KMS-11 (cell line): ENCODE measurements at regions not wholly inside any gene's neighbourhood (a gene's known extent, or its start where the extent isn't known, plus 50 kb on each side); places are given as distances from the start of the nearest gene placed in this dataset.
"Not testable (repeated sequence)": the region's sequence is repeated elsewhere in the genome, so short reads cannot be mapped to it uniquely, and the experiment has no call there.

Source experiments
- H2AFZ ChIP-seq: fragments of 200-600 bp; sonication (generic); 2 replicates; pipeline ENCODE4 v1.6.1; 2016; ENCODE audit warnings: antibody characterized with exemption, mixed run types, low read depth
- H3K27ac ChIP-seq: fragments of 200-600 bp; sonication (generic); 2 replicates; pipeline ENCODE4 v1.6.1; 2016; ENCODE audit warnings: mild to moderate bottlenecking, mixed run types
- H3K27me3 ChIP-seq: fragments of 200-600 bp; sonication (generic); 2 replicates; pipeline ENCODE4 v1.6.1; 2017; ENCODE audit warnings: mild to moderate bottlenecking, low read depth, mixed run types, moderate library complexity; ENCODE audit not compliant: insufficient read depth
- H3K36me3 ChIP-seq: fragments of 200-600 bp; sonication (generic); 2 replicates; pipeline ENCODE4 v1.6.1; 2017; ENCODE audit warnings: mild to moderate bottlenecking, mixed run types; ENCODE audit not compliant: insufficient read depth
- H3K4me1 ChIP-seq: fragments of 200-600 bp; sonication (generic); 2 replicates; pipeline ENCODE4 v1.6.1; 2016; ENCODE audit warnings: mild to moderate bottlenecking, low read depth, mixed run types; ENCODE audit not compliant: poor library complexity, severe bottlenecking
- H3K4me2 ChIP-seq: fragments of 200-600 bp; sonication (generic); 2 replicates; pipeline ENCODE4 v1.7.0; 2016; ENCODE audit warnings: mild to moderate bottlenecking, mixed run types
- H3K4me3 ChIP-seq: fragments of 200-600 bp; sonication (generic); IDR thresholded peaks from 2 replicates; pipeline ENCODE4 v1.6.1; 2017; ENCODE audit warnings: low read depth, low read length, mixed read lengths; ENCODE audit not compliant: insufficient read depth
- H3K79me2 ChIP-seq: fragments of 200-600 bp; sonication (generic); 2 replicates; pipeline ENCODE4 v1.6.1; 2016; ENCODE audit warnings: low read depth, mixed run types; ENCODE audit not compliant: insufficient read depth
- H3K9ac ChIP-seq: fragments of 200-600 bp; sonication (generic); 2 replicates; pipeline ENCODE4 v1.6.1; 2016; ENCODE audit warnings: mild to moderate bottlenecking, mixed run types
- H4K20me1 ChIP-seq: fragments of 200-600 bp; sonication (generic); 2 replicates; pipeline ENCODE4 v1.6.1; 2016; ENCODE audit warnings: mild to moderate bottlenecking, mixed run types; ENCODE audit not compliant: insufficient read depth
- CTCF ChIP-seq: fragments of 200-600 bp; sonication (generic); conservative IDR thresholded peaks from 2 replicates; pipeline ENCODE4 v1.6.1; 2017; ENCODE audit warnings: low read depth, mild to moderate bottlenecking, antibody characterized with exemption, low read length, moderate library complexity, mixed read lengths

GRCh38 chr4:83910693-83911092 is 374.8 kb downstream of the GPAT3 start:
- Histone ChIP-seq H3K4me2 (no peak overlapping the region), H3K9ac (no peak overlapping the region), H3K27ac (no peak overlapping the region), H3K36me3 (no peaks in the 10 kb centered on the region), H2AFZ (no peak overlapping the region), H4K20me1 (no peaks in the 10 kb centered on the region), H3K27me3 (no peaks in the 10 kb centered on the region), H3K4me3 (no peak overlapping the region), H3K79me2 (no peaks in the 10 kb centered on the region), H3K4me1 (no peaks in the 10 kb centered on the region)
- no peak for TF ChIP-seq CTCF

GRCh38 chr4:83906561-83906960 is 370.7 kb downstream of the GPAT3 start:
- no peak overlapping the region for H3K9ac ChIP-seq
- no peak for TF ChIP-seq CTCF
- no peak overlapping the region for H3K4me3 ChIP-seq
- no peaks in the 10 kb centered on the region for H3K36me3 ChIP-seq
- no peaks in the 10 kb centered on the region for H4K20me1 ChIP-seq
- H3K27ac ChIP-seq: no peak overlapping the region
- H2AFZ ChIP-seq: no peak overlapping the region
- no peaks in the 10 kb centered on the region for H3K27me3 ChIP-seq
- no peaks in the 10 kb centered on the region for H3K79me2 ChIP-seq
- no peak overlapping the region for H3K4me2 ChIP-seq
- no peaks in the 10 kb centered on the region for H3K4me1 ChIP-seq

GRCh38 chr4:83905952-83906351 is 370.0 kb downstream of the GPAT3 start:
- H2AFZ ChIP-seq: no peak overlapping the region
- no peak overlapping the region for H3K4me3 ChIP-seq
- no peak overlapping the region for H3K27ac ChIP-seq

DNA sequence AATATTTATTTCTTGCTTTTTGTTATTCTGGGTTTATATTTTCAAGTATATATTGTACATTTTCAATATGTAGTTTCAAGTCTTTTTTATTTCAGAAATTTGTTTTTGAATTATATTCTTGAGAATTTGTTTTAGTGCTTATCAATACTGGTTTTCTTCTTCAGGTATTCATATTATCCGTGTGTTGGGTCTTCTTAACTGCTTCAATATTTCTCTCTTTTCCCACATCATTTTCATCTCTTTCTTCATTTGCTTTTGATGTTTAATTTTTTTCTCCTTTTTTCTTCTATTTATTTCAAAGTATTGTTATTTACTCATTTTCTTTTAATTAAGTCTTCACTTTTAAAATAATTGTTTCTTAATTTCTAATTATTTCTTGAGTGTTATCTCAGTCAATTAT is 367.8 kb downstream of the GPAT3 start:
- not testable (repeated sequence) for H3K27ac ChIP-seq, H4K20me1 ChIP-seq

More at GRCh38 chr4:83905952-83906351, 370.0 kb downstream of the GPAT3 start:
- peak; percentile 77 for TF ChIP-seq CTCF
- Histone ChIP-seq H3K36me3 (no peaks in the 10 kb centered on the region), H4K20me1 (no peaks in the 10 kb centered on the region), H3K4me1 (no peaks in the 10 kb centered on the region), H3K4me2 (no peak overlapping the region), H3K79me2 (no peaks in the 10 kb centered on the region), H3K9ac (no peak overlapping the region), H3K27me3 (no peaks in the 10 kb centered on the region)

GRCh38 chr4:83894831-83895230 is 358.9 kb downstream of the GPAT3 start:
- Histone ChIP-seq H3K9ac (no peak overlapping the region), H3K4me1 (no peaks in the 10 kb centered on the region), H3K4me2 (no peak overlapping the region), H3K4me3 (no peak overlapping the region), H3K79me2 (no peaks in the 10 kb centered on the region), H4K20me1 (no peaks in the 10 kb centered on the region), H2AFZ (no peak overlapping the region), H3K27me3 (no peaks in the 10 kb centered on the region), H3K36me3 (no peaks in the 10 kb centered on the region), H3K27ac (no peak overlapping the region)
- TF ChIP-seq CTCF: no peak

More for the DNA sequence above, 367.8 kb downstream of the GPAT3 start:
- not testable (repeated sequence) for H3K27me3 ChIP-seq, H3K4me2 ChIP-seq, H3K4me3 ChIP-seq, H3K9ac ChIP-seq, H3K4me1 ChIP-seq, H3K79me2 ChIP-seq, H3K36me3 ChIP-seq, H2AFZ ChIP-seq
